Uterus (tissue), 3 donors: ENCODE measurements at regions not wholly inside any gene's neighbourhood (a gene's known extent, or its start where the extent isn't known, plus 50 kb on each side); places are given as distances from the start of the nearest gene placed in this dataset.

Source experiments
- DNase-seq, 2 donors: peaks; one replicate each; pipeline ENCODE4 v3.0.0-alpha.2; 2019 to 2020
- H3K27ac ChIP-seq, 2 donors: fragments of 200-600 bp; sonication (generic); 1 replicate in 1 of 2; 2 replicates in 1 of 2; pipeline ENCODE4 v1.5.1; 2016 to 2018
- H3K27me3 ChIP-seq, 2 donors: fragments of 200-600 bp; sonication (generic); one replicate each; pipeline ENCODE4 v1.5.1; 2018 to 2019; ENCODE audit warnings: control low read depth in 1 of 2
- H3K36me3 ChIP-seq, 2 donors: fragments of 200-600 bp; sonication (generic); one replicate each; pipeline ENCODE4 v1.5.1; 2019; ENCODE audit warnings: control low read depth in 1 of 2
- H3K4me1 ChIP-seq, 2 donors: fragments of 200-600 bp; sonication (generic); one replicate each; pipeline ENCODE4 v1.5.1; 2018 to 2019; ENCODE audit warnings: control low read depth in 1 of 2
- H3K4me3 ChIP-seq, 2 donors: fragments of 200-600 bp; sonication (generic); 1 replicate in 1 of 2; 2 replicates in 1 of 2; pipeline ENCODE4 v1.5.1; 2018 to 2019; ENCODE audit warnings: mild to moderate bottlenecking in 1 of 2
- H3K9me3 ChIP-seq, 2 donors: fragments of 200-600 bp; sonication (generic); one replicate each; pipeline ENCODE4 v1.5.1; 2019; ENCODE audit warnings: control low read depth in 1 of 2
- POLR2A ChIP-seq, 2 donors: fragments of 450-650 bp; IDR thresholded peaks; one replicate each; pipeline ENCODE4 v1.6.1; 2016; ENCODE audit warnings: antibody characterized with exemption in 2 of 2, mild to moderate bottlenecking in 1 of 2, moderate library complexity in 1 of 2
- intact Hi-C: fragments of 100-400 bp; cut with DNase I; formaldehyde crosslinking; loops from one replicate; pipeline ENCODE4 v1.15.1; 2023; ENCODE audit warnings: low total_unique reads
- TF ChIP-seq, protein P1 (sequence below), 4 experiments: fragments of 200-600 bp in 2 of 4; fragments of 450-650 bp in 2 of 4; sonication (generic) in 2 of 4; IDR thresholded peaks; one replicate each; pipeline ENCODE4 v1.5.1; 2016 to 2019; ENCODE audit warnings: antibody characterized with exemption in 4 of 4, mild to moderate bottlenecking in 2 of 4, moderate library complexity in 1 of 4
- donor health status: DM: yes; HTN: yes; CAD: no.

DNA sequence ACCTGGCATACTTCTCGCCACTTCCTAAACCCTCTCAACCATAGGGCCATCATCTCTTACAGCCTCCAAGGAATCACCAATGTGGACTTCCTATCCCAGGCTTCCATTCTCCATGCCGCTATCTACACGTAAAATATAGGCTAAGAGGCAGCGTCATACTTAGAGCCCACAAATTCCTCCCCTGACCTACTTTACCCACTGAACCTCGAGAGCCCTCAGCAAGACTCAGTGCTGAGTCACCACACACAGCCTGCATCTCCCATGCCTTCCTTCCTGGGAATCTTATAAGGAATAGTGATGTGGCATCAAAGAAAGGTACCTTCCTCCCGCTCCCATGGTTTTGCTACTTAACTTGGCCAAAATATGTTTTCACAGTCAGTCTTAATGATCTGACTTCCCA lies 435.6 kb upstream of the NFE2L3 start:
- Histone ChIP-seq H3K4me3 (no peak overlapping the region), H3K27ac (no peak overlapping the region), H3K9me3 (no peaks in the 10 kb centered on the region), H3K4me1 (no peaks in the 10 kb centered on the region), H3K36me3 (no peaks in the 10 kb centered on the region), H3K27me3 (no peaks in the 10 kb centered on the region)
- intact Hi-C loops, result no loop called here
- DNase-seq, result no peak
- TF ChIP-seq, protein P1, sequence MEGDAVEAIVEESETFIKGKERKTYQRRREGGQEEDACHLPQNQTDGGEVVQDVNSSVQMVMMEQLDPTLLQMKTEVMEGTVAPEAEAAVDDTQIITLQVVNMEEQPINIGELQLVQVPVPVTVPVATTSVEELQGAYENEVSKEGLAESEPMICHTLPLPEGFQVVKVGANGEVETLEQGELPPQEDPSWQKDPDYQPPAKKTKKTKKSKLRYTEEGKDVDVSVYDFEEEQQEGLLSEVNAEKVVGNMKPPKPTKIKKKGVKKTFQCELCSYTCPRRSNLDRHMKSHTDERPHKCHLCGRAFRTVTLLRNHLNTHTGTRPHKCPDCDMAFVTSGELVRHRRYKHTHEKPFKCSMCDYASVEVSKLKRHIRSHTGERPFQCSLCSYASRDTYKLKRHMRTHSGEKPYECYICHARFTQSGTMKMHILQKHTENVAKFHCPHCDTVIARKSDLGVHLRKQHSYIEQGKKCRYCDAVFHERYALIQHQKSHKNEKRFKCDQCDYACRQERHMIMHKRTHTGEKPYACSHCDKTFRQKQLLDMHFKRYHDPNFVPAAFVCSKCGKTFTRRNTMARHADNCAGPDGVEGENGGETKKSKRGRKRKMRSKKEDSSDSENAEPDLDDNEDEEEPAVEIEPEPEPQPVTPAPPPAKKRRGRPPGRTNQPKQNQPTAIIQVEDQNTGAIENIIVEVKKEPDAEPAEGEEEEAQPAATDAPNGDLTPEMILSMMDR (IDR thresholded peaks at IDR 0.05), result no peak
- no peak for TF ChIP-seq POLR2A (IDR thresholded peaks at IDR 0.05)

DNA sequence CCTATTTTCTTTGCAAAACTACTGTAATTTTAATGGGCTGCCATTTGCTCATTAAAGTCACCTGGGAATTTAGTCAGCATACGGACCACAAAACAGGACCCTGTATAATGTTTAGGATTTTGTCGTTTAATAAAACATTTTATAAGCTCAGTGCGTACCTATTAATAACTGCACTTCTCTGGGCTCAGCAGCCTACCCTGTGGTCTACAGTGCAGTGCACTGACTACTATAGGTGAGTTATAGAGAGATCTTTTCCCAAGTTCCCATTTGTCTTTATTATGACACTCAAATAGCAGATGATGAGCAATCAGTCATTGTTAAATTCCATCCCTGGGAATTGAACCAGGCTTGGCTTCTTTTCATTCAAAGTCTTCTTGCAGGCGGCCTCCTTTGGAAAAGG lies 433.4 kb upstream of the NFE2L3 start:
- intact Hi-C loops, result no loop called here
- Histone ChIP-seq H3K4me3 (no peak overlapping the region), H3K36me3 (no peaks in the 10 kb centered on the region), H3K27ac (no peak overlapping the region), H3K27me3 (no peaks in the 10 kb centered on the region), H3K4me1 (no peaks in the 10 kb centered on the region), H3K9me3 (no peaks in the 10 kb centered on the region)
- no peak for DNase-seq
- TF ChIP-seq, protein P1 (IDR thresholded peaks at IDR 0.05), result no peak
- no peak for TF ChIP-seq POLR2A (IDR thresholded peaks at IDR 0.05)

DNA sequence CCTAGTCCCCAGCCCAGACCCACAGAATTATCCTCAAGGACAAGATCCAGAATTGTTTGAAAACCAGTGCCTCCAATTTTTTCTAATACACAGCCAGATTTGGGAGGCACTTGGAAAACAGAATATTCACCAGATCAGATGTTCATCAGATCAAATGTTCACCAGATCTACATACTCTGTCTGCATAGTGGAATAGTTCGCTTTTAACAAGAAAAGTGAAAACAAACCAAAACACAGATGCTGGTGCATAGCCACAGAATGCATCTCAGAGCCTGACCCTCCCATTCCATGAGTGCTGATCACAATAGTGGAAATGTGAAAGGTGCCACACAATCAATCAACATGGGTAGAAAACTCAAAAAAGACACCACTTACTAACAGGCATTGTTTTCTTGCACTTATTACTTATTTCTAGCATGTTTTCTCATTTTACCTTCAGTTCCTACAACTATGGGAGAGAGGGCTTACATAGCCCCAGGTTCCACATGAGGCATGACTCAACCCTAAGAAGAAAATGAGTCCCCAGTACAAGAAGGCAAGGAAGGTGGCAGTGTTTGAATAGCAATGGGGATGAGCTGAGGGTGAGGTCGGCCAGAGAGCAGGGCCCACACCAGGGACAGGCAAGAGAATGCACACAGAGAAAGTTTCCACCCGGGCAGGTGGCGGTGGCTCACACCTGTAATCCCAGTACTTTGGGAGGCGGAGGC lies 432.7 kb upstream of the NFE2L3 start:
- intact Hi-C loops, result no loop called here
- Histone ChIP-seq H3K4me3 (no peak overlapping the region), H3K9me3 (no peaks in the 10 kb centered on the region), H3K27me3 (no peaks in the 10 kb centered on the region), H3K4me1 (no peaks in the 10 kb centered on the region), H3K36me3 (no peaks in the 10 kb centered on the region), H3K27ac (no peak overlapping the region)
- no peak for TF ChIP-seq POLR2A (IDR thresholded peaks at IDR 0.05)
- TF ChIP-seq, protein P1 (IDR thresholded peaks at IDR 0.05), result no peak
- no peak for DNase-seq

DNA sequence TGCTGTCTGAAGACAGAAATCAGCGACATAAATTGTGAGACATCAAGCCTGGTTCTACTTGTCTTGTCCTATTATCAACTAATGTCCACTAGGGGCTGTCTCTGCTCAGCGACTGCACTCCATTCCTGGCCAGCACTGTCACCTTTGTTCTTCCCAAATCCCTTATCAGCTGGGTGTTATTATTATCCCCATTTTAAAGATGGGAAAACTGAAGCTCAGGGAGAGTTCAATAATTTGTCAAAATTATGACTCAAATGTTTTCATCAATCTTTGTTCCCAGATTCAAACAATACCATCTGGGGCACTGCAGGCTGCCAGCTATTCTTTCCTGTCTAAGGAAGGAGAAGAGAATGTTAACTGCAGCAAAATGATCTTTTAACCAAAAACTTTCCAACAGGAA lies 431.6 kb upstream of the NFE2L3 start:
- intact Hi-C loops, result no loop called here
- Histone ChIP-seq H3K4me3 (no peak overlapping the region), H3K36me3 (no peaks in the 10 kb centered on the region), H3K4me1 (peaks cover 0 to 3% of the 10 kb centered on the region in 2 donors), H3K9me3 (no peaks in the 10 kb centered on the region), H3K27me3 (no peaks in the 10 kb centered on the region), H3K27ac (no peak overlapping the region)
- TF ChIP-seq, protein P1 (IDR thresholded peaks at IDR 0.05), result peak in 1 of 4 experiments; percentile 30
- no peak for TF ChIP-seq POLR2A (IDR thresholded peaks at IDR 0.05)
- no peak for DNase-seq

DNA sequence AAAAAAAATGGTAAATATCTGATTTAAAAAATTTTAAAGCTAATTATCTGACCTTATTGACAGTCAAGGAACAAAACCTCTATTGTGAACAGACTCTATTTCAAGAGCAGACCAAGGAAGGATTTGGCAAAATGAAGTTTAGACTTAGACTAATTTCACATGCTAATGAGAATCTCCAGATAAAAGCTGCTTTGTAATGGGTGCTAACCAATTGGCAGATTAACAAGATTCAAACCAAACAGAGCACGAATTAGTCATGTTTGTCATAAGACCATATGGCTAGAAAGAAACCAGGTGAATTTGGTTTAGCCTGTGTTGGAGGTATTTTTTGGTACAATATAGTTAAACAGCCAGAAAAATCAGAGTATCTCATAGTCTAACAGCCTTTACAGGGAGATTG lies 429.1 kb upstream of the NFE2L3 start:
- no peak for DNase-seq
- Histone ChIP-seq H3K27me3 (no peaks in the 10 kb centered on the region), H3K4me3 (no peak overlapping the region), H3K27ac (peak overlapping the region in 1 of 2 donors; percentile 79), H3K9me3 (no peaks in the 10 kb centered on the region), H3K4me1 (peaks cover 0 to 3% of the 10 kb centered on the region in 2 donors), H3K36me3 (no peaks in the 10 kb centered on the region)
- no peak for TF ChIP-seq POLR2A (IDR thresholded peaks at IDR 0.05)
- TF ChIP-seq, protein P1 (IDR thresholded peaks at IDR 0.05), result no peak
- intact Hi-C loops, result no loop called here
